Nephron progenitor cell (in vitro differentiated cells): ENCODE measurements at regions not wholly inside any gene's neighbourhood (a gene's known extent, or its start where the extent isn't known, plus 50 kb on each side); places are given as distances from the start of the nearest gene placed in this dataset.

Experiments used
- DNase-seq: peaks from one replicate; pipeline ENCODE4 v3.0.0; 2021
- H3K27ac Mint-ChIP-seq: 2 replicates; pipeline ENCODE4 v1.8.0; 2021; ENCODE audit warnings: mild to moderate bottlenecking, moderate library complexity, mixed read lengths
- H3K27me3 Mint-ChIP-seq: 2 replicates; pipeline ENCODE4 v1.8.0; 2021; ENCODE audit warnings: mild to moderate bottlenecking, low read depth, mixed read lengths; ENCODE audit not compliant: poor library complexity
- H3K36me3 Mint-ChIP-seq: 2 replicates; pipeline ENCODE4 v1.8.0; 2021; ENCODE audit warnings: low read depth, mixed read lengths
- H3K4me1 Mint-ChIP-seq: 2 replicates; pipeline ENCODE4 v1.8.0; 2021; ENCODE audit warnings: mixed read lengths
- H3K4me3 Mint-ChIP-seq: 2 replicates; pipeline ENCODE4 v1.8.0; 2021; ENCODE audit warnings: mild to moderate bottlenecking, moderate library complexity, mixed read lengths
- H3K9me3 Mint-ChIP-seq: 2 replicates; pipeline ENCODE4 v1.8.0; 2021; ENCODE audit warnings: mild to moderate bottlenecking, moderate library complexity, mixed read lengths
- CTCF ChIP-seq: fragments of 200-600 bp; sonication (generic); IDR thresholded peaks from 2 replicates; pipeline ENCODE4 v1.5.0; 2021; ENCODE audit warnings: antibody characterized with exemption

- peaks cover 3% of the 10 kb centered on the region for H3K27me3 Mint-ChIP-seq
- DNase-seq: no peak
Observed at GRCh38 chr4:107275225-107275624, 239.1 kb upstream of the DKK2 start.

GRCh38 chr4:107270614-107271013 is 234.5 kb upstream of the DKK2 start:
- DNase-seq: no peak
- Mint-ChIP-seq H3K36me3 (no peaks in the 10 kb centered on the region), H3K4me1 (no peaks in the 10 kb centered on the region), H3K9me3 (no peaks in the 10 kb centered on the region), H3K27me3 (peaks cover 3% of the 10 kb centered on the region), H3K4me3 (no peak overlapping the region), H3K27ac (no peak overlapping the region)
- no peak for TF ChIP-seq CTCF

More at GRCh38 chr4:107275225-107275624, 239.1 kb upstream of the DKK2 start:
- TF ChIP-seq CTCF: no peak
- Mint-ChIP-seq H3K36me3 (no peaks in the 10 kb centered on the region), H3K27ac (no peak overlapping the region), H3K9me3 (no peaks in the 10 kb centered on the region), H3K4me1 (no peaks in the 10 kb centered on the region), H3K4me3 (no peak overlapping the region)

GRCh38 chr4:107269175-107269574 is 233.1 kb upstream of the DKK2 start:
- no peak overlapping the region for H3K27ac Mint-ChIP-seq
- peaks cover 3% of the 10 kb centered on the region for H3K27me3 Mint-ChIP-seq
- no peak overlapping the region for H3K4me3 Mint-ChIP-seq
- DNase-seq: no peak
- TF ChIP-seq CTCF: no peak
- H3K4me1 Mint-ChIP-seq: no peaks in the 10 kb centered on the region
- H3K9me3 Mint-ChIP-seq: no peaks in the 10 kb centered on the region
- no peaks in the 10 kb centered on the region for H3K36me3 Mint-ChIP-seq

- DNase-seq: no peak
Observed at GRCh38 chr4:107265859-107266258, 229.7 kb upstream of the DKK2 start.

GRCh38 chr4:107261241-107261874 is 225.2 kb upstream of the DKK2 start:
- H3K27me3 Mint-ChIP-seq: peaks cover 4% of the 10 kb centered on the region
- no peak for TF ChIP-seq CTCF
- no peaks in the 10 kb centered on the region for H3K4me1 Mint-ChIP-seq
- H3K27ac Mint-ChIP-seq: no peak overlapping the region
- DNase-seq: no peak
- H3K36me3 Mint-ChIP-seq: no peaks in the 10 kb centered on the region
- no peaks in the 10 kb centered on the region for H3K9me3 Mint-ChIP-seq
- no peak overlapping the region for H3K4me3 Mint-ChIP-seq

More at GRCh38 chr4:107265859-107266258, 229.7 kb upstream of the DKK2 start:
- no peak for TF ChIP-seq CTCF
- no peaks in the 10 kb centered on the region for H3K4me1 Mint-ChIP-seq
- peaks cover 3% of the 10 kb centered on the region for H3K27me3 Mint-ChIP-seq
- no peak overlapping the region for H3K4me3 Mint-ChIP-seq
- no peaks in the 10 kb centered on the region for H3K36me3 Mint-ChIP-seq
- H3K27ac Mint-ChIP-seq: no peak overlapping the region
- no peaks in the 10 kb centered on the region for H3K9me3 Mint-ChIP-seq

- no peak for TF ChIP-seq CTCF
- Mint-ChIP-seq H3K9me3 (no peaks in the 10 kb centered on the region), H3K27me3 (peaks cover 4% of the 10 kb centered on the region), H3K36me3 (no peaks in the 10 kb centered on the region), H3K4me3 (no peak overlapping the region), H3K27ac (no peak overlapping the region), H3K4me1 (no peaks in the 10 kb centered on the region)
- DNase-seq: no peak
Observed at GRCh38 chr4:107258359-107258758, 222.2 kb upstream of the DKK2 start.
